BJ (cell line): ENCODE measurements at regions not wholly inside any gene's neighbourhood (a gene's known extent, or its start where the extent isn't known, plus 50 kb on each side); places are given as distances from the start of the nearest gene placed in this dataset.

Experiments
- CTCF ChIA-PET: fragments of 350-600 bp; formaldehyde crosslinking; extraction: SDS; loops from one replicate; lab custom pipeline; 2021; ENCODE audit warnings: antibody characterized with exemption, inconsistent platforms; lab: Yijun Ruan, JAX
- POLR2A ChIA-PET: fragments of 300-600 bp; sonication (Branson Sonifier 250); formaldehyde crosslinking; extraction: SDS; loops from one replicate; lab custom pipeline; 2021; ENCODE audit warnings: antibody characterized with exemption; lab: Charles Lee
- DNase-seq: peaks from one replicate; pipeline ENCODE4 v3.0.0-alpha.2; 2011; ENCODE audit warnings: low read depth
- H3K27me3 ChIP-seq: 2 replicates; pipeline ENCODE4 v1.6.0; 2011; ENCODE audit warnings: low read length; ENCODE audit not compliant: control insufficient read depth, insufficient read depth
- H3K36me3 ChIP-seq: 2 replicates; pipeline ENCODE4 v1.5.1; 2011; ENCODE audit warnings: low read length; ENCODE audit not compliant: control insufficient read depth, insufficient read depth
- H3K4me3 ChIP-seq: 2 replicates; pipeline ENCODE4 v1.5.1; 2011; ENCODE audit warnings: low read depth, mild to moderate bottlenecking, control low read depth, low read length
- CTCF ChIP-seq: IDR thresholded peaks from 2 replicates; pipeline ENCODE4 v1.5.1; 2011; ENCODE audit warnings: low read depth, mild to moderate bottlenecking, control low read depth, inconsistent platforms, low read length, moderate library complexity; ENCODE audit not compliant: insufficient read depth

GRCh38 chr10:81546243-81546642 lies 328.8 kb upstream of the NRG3 start:
- H3K27me3 ChIP-seq = no peaks in the 10 kb centered on the region
- TF ChIP-seq CTCF = no peak
- CTCF ChIA-PET = no interaction called here
- H3K4me3 ChIP-seq = no peak overlapping the region
- DNase-seq = no peak
- H3K36me3 ChIP-seq = no peaks in the 10 kb centered on the region
- POLR2A ChIA-PET = no interaction called here

- Histone ChIP-seq H3K36me3 (no peaks in the 10 kb centered on the region), H3K4me3 (no peak overlapping the region), H3K27me3 (no peaks in the 10 kb centered on the region)
- CTCF ChIA-PET = interaction anchor here (0.6 kb wide), 1 partner anchor 33 kb away, joined by 3 read pairs; no protein-coding TSS in a partner anchor
- no peak for DNase-seq
- POLR2A ChIA-PET = no interaction called here
- TF ChIP-seq CTCF = no peak
These were observed 326.8 kb upstream of the NRG3 start for GRCh38 chr10:81548160-81548559.

GRCh38 chr10:81564143-81564542 lies 310.9 kb upstream of the NRG3 start:
- DNase-seq = no peak
- ChIA-PET POLR2A (no interaction called here), CTCF (no interaction called here)
- no peak overlapping the region for H3K4me3 ChIP-seq
- TF ChIP-seq CTCF = no peak
- H3K27me3 ChIP-seq = no peaks in the 10 kb centered on the region
- no peaks in the 10 kb centered on the region for H3K36me3 ChIP-seq

GRCh38 chr10:81569488-81569887 lies 305.5 kb upstream of the NRG3 start:
- ChIA-PET POLR2A (no interaction called here), CTCF (no interaction called here)
- TF ChIP-seq CTCF = no peak
- no peaks in the 10 kb centered on the region for H3K27me3 ChIP-seq
- H3K4me3 ChIP-seq = no peak overlapping the region
- H3K36me3 ChIP-seq = no peaks in the 10 kb centered on the region
- no peak for DNase-seq

- POLR2A ChIA-PET = no interaction called here
- CTCF ChIA-PET = no interaction called here
- no peak for DNase-seq
These were observed 304.6 kb upstream of the NRG3 start for GRCh38 chr10:81570349-81570748.

More at GRCh38 chr10:81570349-81570748, 304.6 kb upstream of the NRG3 start:
- no peak overlapping the region for H3K4me3 ChIP-seq
- H3K36me3 ChIP-seq = no peaks in the 10 kb centered on the region
- H3K27me3 ChIP-seq = no peaks in the 10 kb centered on the region
- TF ChIP-seq CTCF = no peak
